Amniotic stem cell (primary cell): ENCODE measurements at regions not wholly inside any gene's neighbourhood (a gene's known extent, or its start where the extent isn't known, plus 50 kb on each side); places are given as distances from the start of the nearest gene placed in this dataset.

Experiments
- DNase-seq: peaks from one replicate; lab custom pipeline; 2025; lab: John Stamatoyannopoulos, UW

- DNase-seq = no peak
Observed at GRCh38 chr5:114153833-114154232, 208.0 kb upstream of the KCNN2 start.

DNA sequence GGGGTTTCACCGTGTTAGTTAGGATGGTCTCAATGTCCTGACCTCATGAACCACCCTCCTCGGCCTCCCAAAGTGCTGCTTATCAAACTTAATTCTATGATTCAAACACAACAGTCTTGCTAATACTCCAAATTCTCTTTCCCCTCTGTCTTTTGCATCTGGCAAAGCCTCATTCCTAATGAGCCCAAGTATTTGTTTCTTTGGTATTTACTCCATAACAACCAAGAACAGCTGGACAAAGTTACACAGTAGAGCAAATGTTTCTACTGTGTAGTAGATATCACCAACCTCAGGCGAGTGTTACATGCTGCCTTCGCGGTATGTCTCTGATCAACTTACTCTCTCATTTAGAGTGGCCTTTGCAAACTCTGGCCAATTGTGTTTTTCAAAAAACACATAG is 195.8 kb upstream of the KCNN2 start:
- no peak for DNase-seq

DNA sequence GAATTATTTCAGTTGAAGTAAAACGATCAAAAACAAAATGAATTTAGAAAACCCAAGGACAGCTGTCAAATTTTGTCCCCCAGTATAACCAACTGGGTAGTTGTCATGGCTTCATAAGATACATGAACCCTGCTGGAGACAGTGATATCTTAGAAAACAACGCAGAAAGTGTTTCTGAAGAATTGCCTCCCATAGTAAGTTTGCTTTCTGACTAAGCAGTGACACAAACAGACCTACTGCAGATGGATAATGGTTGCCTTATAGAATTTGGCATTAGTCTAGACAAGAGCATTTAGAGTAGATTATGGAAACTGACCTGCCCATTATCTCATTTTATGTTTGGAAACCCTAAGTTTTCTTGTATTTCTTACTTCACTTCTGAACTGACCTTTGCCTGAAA is 187.7 kb upstream of the KCNN2 start:
- DNase-seq = no peak

- no peak for DNase-seq
Observed at GRCh38 chr5:114174837-114175236, 187.0 kb upstream of the KCNN2 start.

GRCh38 chr5:114176356-114176755 is 185.5 kb upstream of the KCNN2 start:
- DNase-seq = no peak

DNA sequence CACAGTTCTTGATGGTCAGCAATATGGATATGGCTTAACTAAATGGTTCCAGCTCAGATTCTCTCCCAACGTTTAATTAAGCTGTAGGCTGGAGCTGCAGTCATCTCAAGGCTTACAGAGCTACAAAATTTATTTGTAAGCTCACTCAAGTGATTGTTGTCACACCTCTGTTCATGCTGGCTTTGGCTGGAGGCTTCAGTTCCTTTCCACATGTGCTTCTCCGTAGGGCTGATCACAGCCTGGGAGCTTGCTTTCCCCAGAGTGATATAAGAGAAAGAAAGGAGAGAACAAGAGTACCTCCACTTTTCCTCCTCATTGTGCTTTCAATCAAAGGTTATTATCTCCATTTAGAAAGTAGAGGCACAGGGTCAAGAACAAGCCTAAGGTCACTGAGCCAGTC is 182.7 kb upstream of the KCNN2 start:
- no peak for DNase-seq

DNA sequence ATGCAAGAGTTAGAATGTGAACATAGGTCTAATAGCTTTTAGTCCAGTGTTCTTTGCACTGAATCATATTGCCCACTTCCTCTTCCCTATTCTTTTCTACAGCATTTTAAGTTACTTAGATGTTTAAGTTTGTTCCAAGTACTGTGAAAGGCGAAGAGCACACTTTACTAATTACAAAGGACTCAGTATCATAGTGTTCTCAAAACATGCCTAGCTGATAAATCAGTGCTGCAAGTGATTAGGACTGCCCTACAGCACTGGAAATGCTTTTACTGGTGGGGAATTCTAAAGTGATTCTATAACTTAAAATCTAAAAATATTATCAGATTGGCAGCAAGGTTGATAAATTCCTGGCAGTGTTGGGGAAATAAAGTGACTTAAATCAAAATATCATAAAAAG is 177.9 kb upstream of the KCNN2 start:
- peak; percentile 26 for DNase-seq

DNA sequence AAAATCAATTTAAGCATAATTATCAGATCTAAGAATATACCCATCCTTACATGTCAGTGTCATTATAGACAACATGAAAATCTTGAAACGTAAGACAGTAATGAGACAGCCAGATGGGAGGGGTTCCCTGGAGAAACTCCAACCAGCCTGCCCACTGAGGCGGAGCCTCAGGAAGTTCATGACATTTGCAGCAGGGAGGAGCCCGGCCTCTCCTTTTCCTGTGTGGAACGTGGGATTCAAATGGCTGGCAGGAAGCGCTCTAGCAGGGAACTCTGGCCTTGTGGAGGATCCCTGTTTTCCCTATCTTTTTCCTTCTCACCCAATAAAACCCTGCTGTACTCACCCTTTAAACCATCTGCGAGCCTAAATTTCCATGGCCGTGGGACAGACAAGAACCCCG is 176.6 kb upstream of the KCNN2 start:
- DNase-seq = no peak

GRCh38 chr5:114191441-114191840 is 170.4 kb upstream of the KCNN2 start:
- no peak for DNase-seq

DNA sequence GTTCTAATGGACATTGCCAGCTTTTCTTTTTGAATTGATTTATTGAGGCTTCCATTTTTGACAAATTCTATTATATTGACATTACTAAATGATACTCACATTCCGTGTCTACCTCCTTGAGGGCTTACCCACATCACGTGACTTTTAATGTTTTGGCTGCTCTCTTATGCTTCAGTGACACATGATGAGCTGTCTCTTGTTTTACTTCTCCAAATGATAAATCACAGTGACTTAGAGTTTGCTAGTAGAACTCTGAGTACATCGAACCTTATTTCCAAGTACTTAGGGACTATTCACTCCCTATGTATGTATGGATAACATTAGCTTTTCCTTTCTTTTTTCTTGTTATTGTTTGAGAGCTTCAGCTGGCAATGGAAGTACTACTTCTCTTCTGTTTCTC is 169.8 kb upstream of the KCNN2 start:
- no peak for DNase-seq

DNA sequence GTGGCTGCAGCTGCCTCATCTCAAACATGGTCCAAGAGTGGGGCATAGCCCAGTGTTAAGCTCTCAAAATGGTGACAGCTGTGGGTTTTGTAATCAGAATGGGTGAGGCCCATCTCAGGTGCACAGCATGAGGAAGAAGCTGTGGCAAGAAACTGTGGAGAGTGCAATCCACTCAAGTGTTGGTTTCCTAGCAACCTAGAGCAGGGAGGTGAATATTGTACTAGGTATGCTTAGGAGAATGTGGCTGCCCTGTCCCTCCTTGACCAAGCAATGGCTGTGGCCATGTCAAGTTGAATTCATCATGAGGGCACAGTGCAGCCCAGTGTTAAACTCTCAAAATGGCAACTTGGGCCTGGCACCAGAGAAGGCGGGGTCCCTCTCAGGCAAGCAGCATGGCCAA is 160.5 kb upstream of the KCNN2 start:
- no peak for DNase-seq

DNA sequence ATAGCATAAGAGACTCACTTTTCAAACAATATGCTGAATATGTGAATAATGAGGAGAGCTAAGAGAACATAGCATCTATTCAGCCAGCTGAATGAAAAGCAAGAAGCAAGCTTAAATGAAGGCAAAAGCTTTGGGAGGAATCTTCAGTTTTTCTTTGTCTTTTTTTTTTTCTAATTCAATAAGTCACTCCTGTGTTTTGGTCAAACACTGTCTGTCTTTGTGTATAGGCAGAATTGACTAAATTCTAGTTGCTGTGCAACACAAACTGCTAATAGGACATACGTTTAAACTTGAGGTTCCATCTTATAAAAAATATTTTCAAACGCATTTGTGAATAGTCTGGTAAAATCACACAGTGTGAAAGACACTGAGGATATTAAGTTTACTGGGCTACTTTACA is 156.9 kb upstream of the KCNN2 start:
- DNase-seq = no peak

- no peak for DNase-seq
Observed at GRCh38 chr5:114206640-114207039, 155.2 kb upstream of the KCNN2 start.

DNA sequence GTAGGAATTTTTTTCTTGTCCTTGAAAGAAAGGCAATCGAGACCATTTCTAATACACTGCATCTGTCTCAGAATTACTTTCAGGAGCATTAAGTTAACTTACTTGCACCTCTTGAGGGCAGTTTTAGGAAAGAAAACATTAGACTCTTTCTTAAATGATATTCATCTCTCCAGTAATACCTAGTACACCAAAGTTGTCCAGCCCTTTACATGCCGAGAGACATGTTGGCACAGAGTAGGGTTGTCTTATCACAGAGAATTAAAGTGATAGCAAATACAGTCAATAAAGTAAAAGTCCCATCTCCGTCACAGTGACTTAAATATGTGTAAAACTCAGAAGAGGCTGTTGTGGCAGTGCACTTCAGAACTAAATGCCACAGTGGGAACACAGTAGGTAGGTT is 154.3 kb upstream of the KCNN2 start:
- DNase-seq = no peak

DNA sequence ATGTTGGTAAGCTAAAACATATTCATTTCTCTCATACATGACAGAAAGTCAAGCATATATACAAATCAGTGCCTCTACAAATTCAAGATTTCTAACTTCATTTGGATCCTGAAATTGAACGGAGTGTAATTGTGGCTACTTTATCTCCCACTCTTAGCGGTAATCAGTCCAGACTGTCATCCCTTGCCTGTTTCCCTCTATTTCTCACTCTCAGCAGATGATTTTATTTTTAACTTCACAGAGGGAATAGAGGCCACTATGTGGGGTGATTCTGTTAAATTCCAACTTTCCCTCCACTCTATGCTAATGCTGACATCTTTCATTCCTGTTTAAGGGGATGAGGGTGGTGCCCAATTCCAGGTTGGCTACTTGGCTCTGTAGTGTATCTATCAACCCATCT is 153.8 kb upstream of the KCNN2 start:
- no peak for DNase-seq

GRCh38 chr5:114208588-114208987 is 153.3 kb upstream of the KCNN2 start:
- no peak for DNase-seq

DNA sequence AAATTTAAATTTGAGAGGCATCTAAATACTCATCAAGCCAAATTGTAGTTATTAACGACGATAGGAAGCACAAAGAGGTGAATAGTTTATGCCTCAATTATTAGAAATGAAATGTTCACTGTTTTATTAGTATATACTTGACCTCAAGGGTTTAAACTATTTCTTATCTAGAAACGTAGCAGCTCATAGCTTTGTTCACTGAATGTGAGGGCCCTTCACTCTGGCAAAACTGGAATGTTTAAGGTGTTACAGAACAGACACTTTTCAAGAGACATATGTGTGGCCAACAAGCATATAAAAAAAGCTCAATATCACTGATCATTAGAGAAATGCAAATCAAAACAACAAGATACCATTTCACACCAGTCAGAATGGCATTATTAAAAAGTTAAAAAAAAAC is 151.2 kb upstream of the KCNN2 start:
- DNase-seq = no peak

DNA sequence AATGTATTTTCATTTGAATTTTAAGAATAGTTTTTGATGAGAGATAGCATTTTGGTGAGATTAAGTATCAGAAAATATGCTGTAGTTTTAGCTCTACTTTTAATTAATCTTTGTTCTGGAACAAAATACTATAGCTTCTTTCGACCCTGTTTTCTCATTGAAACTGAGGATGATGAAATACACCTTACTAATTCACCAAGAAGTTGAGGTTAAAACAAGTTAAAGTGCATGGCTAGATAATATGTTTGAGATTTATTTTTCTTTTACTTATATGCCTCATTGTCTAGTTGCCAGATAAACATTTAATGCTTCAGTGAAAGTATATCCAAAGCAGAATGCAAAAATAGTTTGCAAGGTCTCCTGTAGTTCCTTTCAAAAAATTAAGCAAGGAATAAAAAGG is 140.1 kb upstream of the KCNN2 start:
- DNase-seq = no peak

GRCh38 chr5:114223866-114224265 is 138.0 kb upstream of the KCNN2 start:
- no peak for DNase-seq

DNA sequence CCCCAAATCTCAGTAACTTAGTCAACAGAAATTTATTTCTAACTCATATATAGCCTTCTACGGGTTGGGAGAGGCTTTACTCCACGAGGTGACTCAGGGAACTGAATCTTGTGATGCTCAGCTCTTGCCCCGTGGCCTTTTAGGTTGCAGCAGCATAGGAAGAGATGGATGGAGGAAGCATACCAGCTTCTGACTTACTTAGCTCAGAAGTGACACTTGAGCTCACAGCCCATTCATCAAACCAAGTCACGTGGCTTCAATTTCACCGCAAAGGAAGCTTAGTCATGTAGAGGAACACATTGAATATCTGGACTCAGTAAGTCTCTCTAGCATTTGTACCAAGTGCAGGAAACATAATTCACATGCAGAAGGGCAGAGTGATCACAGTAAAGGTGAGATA is 124.1 kb upstream of the KCNN2 start:
- DNase-seq = no peak

GRCh38 chr5:114238771-114239313 is 123.0 kb upstream of the KCNN2 start:
- no peak for DNase-seq

DNA sequence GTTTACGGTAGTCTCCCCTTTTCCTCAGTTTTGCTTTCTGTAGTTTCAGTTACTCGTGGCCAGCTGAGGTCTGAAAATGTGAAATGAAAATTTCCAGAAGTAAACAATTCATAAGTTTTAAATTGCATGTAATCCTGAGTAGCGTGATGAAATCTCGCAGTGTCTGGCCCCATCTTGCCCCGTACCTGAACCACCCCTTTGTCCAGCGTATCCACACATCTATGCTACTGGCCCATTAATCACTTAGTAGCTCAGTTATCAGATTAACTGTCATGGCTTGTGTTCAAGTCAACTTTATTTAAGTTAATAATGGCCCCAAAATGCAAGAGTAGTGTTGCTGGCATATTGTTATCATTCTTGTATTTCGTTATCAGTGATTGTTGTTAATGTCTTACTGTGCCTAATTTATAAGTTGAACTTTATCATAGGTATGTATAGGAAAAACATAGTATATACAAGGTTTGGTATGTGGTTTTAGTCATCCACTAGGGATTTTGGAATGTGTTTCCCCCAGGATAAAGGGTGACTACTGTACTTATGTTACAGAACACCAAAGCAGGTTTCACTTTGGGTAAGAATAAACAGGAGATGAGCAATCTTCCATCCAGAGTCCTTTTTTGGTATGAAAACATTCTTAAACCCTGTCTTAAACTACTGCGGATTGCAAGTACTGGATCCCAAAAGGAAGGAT is 118.4 kb upstream of the KCNN2 start:
- DNase-seq = peak; percentile 75

DNA sequence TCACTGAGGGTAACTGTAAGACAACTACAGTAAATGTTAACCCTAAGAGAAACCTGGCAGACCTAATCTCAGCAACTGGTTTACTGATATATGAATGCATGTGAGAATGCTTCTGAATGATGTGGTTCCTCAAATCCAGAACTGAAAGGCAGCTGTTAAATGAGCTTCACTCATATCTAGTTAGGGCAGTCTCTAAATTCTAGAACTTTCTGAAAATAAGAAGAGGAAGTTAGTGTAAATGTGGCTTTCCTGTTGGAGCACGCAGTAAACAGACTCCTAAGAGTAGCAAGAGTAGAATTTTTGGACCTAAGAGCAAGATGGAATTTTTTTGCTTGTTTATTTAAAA is 117.9 kb upstream of the KCNN2 start:
- DNase-seq = no peak

- peak; percentile 60 for DNase-seq
Observed at GRCh38 chr5:114249823-114250222, 112.0 kb upstream of the KCNN2 start.

GRCh38 chr5:114250536-114250935 is 111.3 kb upstream of the KCNN2 start:
- DNase-seq = no peak
